OCI-LY1 (cell line): ENCODE measurements at regions not wholly inside any gene's neighbourhood (a gene's known extent, or its start where the extent isn't known, plus 50 kb on each side); places are given as distances from the start of the nearest gene placed in this dataset.
"Not testable (repeated sequence)": the region's sequence is repeated elsewhere in the genome, so short reads cannot be mapped to it uniquely, and the experiment has no call there.

Experiments
- H2AFZ ChIP-seq: fragments of 200-600 bp; sonication (generic), shearing (Covaris generic); 2 replicates; pipeline ENCODE4 v1.6.0; 2014; ENCODE audit warnings: antibody characterized with exemption, mild to moderate bottlenecking, low read length
- H3F3A ChIP-seq: fragments of 200-600 bp; sonication (generic), shearing (Covaris generic); 2 replicates; pipeline ENCODE4 v1.6.0; 2014; ENCODE audit warnings: mild to moderate bottlenecking, antibody characterized with exemption, low read length, moderate library complexity; ENCODE audit not compliant: insufficient read depth
- H3K27ac ChIP-seq: fragments of 200-600 bp; sonication (generic); 2 replicates; pipeline ENCODE4 v1.5.1; 2014; ENCODE audit warnings: low read length, mixed run types, mild to moderate bottlenecking, low read depth; ENCODE audit not compliant: poor library complexity, severe bottlenecking
- H3K27me3 ChIP-seq: fragments of 200-600 bp; sonication (generic); 2 replicates; pipeline ENCODE4 v1.6.0; 2014; ENCODE audit warnings: antibody characterized with exemption, mild to moderate bottlenecking, low read length, moderate library complexity; ENCODE audit not compliant: insufficient read depth
- H3K36me3 ChIP-seq: fragments of 200-600 bp; sonication (generic); 2 replicates; pipeline ENCODE4 v1.6.1; 2014; ENCODE audit warnings: mild to moderate bottlenecking, antibody characterized with exemption, low read length, moderate library complexity, mixed read lengths; ENCODE audit not compliant: insufficient read depth
- H3K4me1 ChIP-seq: fragments of 200-600 bp; sonication (generic); 2 replicates; pipeline ENCODE4 v1.5.1; 2014; ENCODE audit warnings: mild to moderate bottlenecking, low read length, moderate library complexity; ENCODE audit not compliant: insufficient read depth, severe bottlenecking
- H3K4me2 ChIP-seq: fragments of 200-600 bp; sonication (generic), shearing (Covaris generic); 2 replicates; pipeline ENCODE4 v1.6.1; 2014; ENCODE audit warnings: low read length
- H3K4me3 ChIP-seq: fragments of 200-600 bp; sonication (generic); 2 replicates; pipeline ENCODE4 v1.5.1; 2014; ENCODE audit warnings: low read length, low read depth, mild to moderate bottlenecking, mixed read lengths; ENCODE audit not compliant: poor library complexity, severe bottlenecking
- H3K79me2 ChIP-seq: fragments of 200-600 bp; shearing (Covaris generic); 2 replicates; pipeline ENCODE4 v1.6.1; 2016; ENCODE audit warnings: mixed run types, low read length, mixed read lengths; ENCODE audit not compliant: insufficient read depth
- H3K9ac ChIP-seq: fragments of 200-600 bp; sonication (generic), shearing (Covaris generic); 2 replicates; pipeline ENCODE4 v1.6.1; 2014; ENCODE audit warnings: mild to moderate bottlenecking, low read length, mixed read lengths
- H3K9me2 ChIP-seq: fragments of 200-600 bp; sonication (generic), shearing (Covaris generic); 2 replicates; pipeline ENCODE4 v1.6.1; 2014; ENCODE audit warnings: low read depth, mild to moderate bottlenecking, low read length, mixed read lengths
- H3K9me3 ChIP-seq: fragments of 200-600 bp; shearing (Covaris generic); 2 replicates; pipeline ENCODE4 v1.6.1; 2014; ENCODE audit warnings: low read length, mixed read lengths
- H4K20me1 ChIP-seq: fragments of 200-600 bp; sonication (generic), shearing (Covaris generic); 2 replicates; pipeline ENCODE4 v1.6.0; 2016; ENCODE audit warnings: mild to moderate bottlenecking, low read length; ENCODE audit not compliant: insufficient read depth
- CTCF ChIP-seq: fragments of 200-600 bp; sonication (generic), shearing (Covaris generic); IDR thresholded peaks from 2 replicates; pipeline ENCODE4 v1.5.1; 2017; ENCODE audit warnings: mild to moderate bottlenecking, antibody characterized with exemption, low read length, moderate library complexity, mixed read lengths
- EZH2 ChIP-seq: fragments of 200-600 bp; sonication (generic), shearing (Covaris generic); IDR thresholded peaks from 2 replicates; pipeline ENCODE4 v1.8.0; 2017; ENCODE audit warnings: borderline replicate concordance, mixed run types, mild to moderate bottlenecking, antibody characterized with exemption, low read length, moderate library complexity, mixed read lengths

- no peak overlapping the region for H3K4me2 ChIP-seq
- no peaks in the 10 kb centered on the region for H3K27me3 ChIP-seq
- H4K20me1 ChIP-seq: no peaks in the 10 kb centered on the region
- no peak overlapping the region for H3K27ac ChIP-seq
- H3K9me2 ChIP-seq: no peaks in the 10 kb centered on the region
- no peak overlapping the region for H3K9ac ChIP-seq
- TF ChIP-seq CTCF (no peak), EZH2 (no peak)
- H3K4me1 ChIP-seq: no peaks in the 10 kb centered on the region
- peaks cover 8% of the 10 kb centered on the region for H3K9me3 ChIP-seq
- no peaks in the 10 kb centered on the region for H3F3A ChIP-seq
- no peaks in the 10 kb centered on the region for H3K36me3 ChIP-seq
- H3K4me3 ChIP-seq: no peak overlapping the region
- no peaks in the 10 kb centered on the region for H3K79me2 ChIP-seq
- H2AFZ ChIP-seq: no peak overlapping the region
Measured at GRCh38 chr11:70899616-70900015, 352.8 kb downstream of the SHANK2 start.

DNA sequence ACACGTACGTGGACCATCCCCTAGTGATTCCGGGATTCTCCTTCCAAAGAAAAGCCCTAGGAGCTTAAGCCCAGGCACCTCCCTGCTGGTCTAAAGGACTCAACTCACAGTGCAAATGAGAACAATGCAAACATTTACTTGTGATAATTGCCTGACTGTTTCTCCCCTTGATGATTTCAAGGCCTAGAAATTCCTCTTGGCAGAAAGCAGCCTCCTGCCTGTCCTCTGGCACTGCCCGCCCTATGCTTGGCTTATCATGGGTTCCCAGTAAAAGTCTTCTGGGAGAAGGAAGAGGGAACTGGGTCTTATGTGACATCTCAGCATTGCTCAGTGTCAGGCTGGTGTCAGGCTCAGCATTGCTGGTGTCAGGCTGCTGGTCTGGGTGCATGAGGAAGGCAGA, 351.8 kb downstream of the SHANK2 start:
- no peaks in the 10 kb centered on the region for H3K27me3 ChIP-seq
- no peak overlapping the region for H2AFZ ChIP-seq
- no peaks in the 10 kb centered on the region for H3K36me3 ChIP-seq
- H3K4me3 ChIP-seq: no peak overlapping the region
- no peaks in the 10 kb centered on the region for H4K20me1 ChIP-seq
- H3K9me2 ChIP-seq: no peaks in the 10 kb centered on the region
- H3F3A ChIP-seq: no peaks in the 10 kb centered on the region
- H3K9ac ChIP-seq: no peak overlapping the region
- peaks cover 8% of the 10 kb centered on the region for H3K9me3 ChIP-seq
- no peak overlapping the region for H3K27ac ChIP-seq
- no peaks in the 10 kb centered on the region for H3K4me1 ChIP-seq
- TF ChIP-seq CTCF: no peak
- no peak for TF ChIP-seq EZH2
- no peaks in the 10 kb centered on the region for H3K79me2 ChIP-seq
- H3K4me2 ChIP-seq: no peak overlapping the region

DNA sequence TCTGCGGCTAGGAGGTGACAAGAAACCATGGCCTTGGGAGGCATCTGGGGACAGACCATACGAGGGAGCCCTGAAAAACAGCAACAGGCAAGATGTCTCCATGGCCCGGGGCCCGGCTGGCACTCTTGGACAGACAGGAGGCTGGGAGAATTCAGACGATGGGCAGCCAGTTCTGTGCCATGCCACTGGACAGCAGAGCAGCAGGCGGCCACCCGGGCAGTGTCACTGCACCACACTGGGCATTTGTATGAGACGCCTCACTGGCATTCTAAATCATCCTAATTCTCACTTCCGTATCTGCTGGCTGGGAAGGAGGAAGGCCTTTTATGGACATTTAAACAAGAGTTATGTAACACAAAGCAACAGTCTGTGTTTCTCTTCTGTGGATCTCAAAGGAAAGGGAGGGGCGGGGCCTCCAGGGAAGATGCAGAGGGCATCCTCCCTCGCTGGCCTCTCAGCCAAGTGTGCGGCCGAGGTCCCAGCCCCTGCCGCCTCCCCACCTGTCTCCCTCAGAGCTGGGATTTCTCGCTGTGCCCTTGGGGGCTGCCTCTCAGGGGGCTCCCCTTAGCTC, 350.3 kb downstream of the SHANK2 start:
- H3K4me3 ChIP-seq: no peak overlapping the region
- no peaks in the 10 kb centered on the region for H3K27me3 ChIP-seq
- H3K27ac ChIP-seq: no peak overlapping the region
- no peaks in the 10 kb centered on the region for H3K4me1 ChIP-seq
- H3K9me3 ChIP-seq: peaks cover 5% of the 10 kb centered on the region
- H4K20me1 ChIP-seq: no peaks in the 10 kb centered on the region
- H3K9ac ChIP-seq: no peak overlapping the region
- no peak overlapping the region for H3K4me2 ChIP-seq
- TF ChIP-seq CTCF (no peak), EZH2 (no peak)
- H3K79me2 ChIP-seq: no peaks in the 10 kb centered on the region
- no peaks in the 10 kb centered on the region for H3K36me3 ChIP-seq
- no peaks in the 10 kb centered on the region for H3K9me2 ChIP-seq
- no peaks in the 10 kb centered on the region for H3F3A ChIP-seq
- H2AFZ ChIP-seq: no peak overlapping the region

GRCh38 chr11:70903229-70903628, 349.1 kb downstream of the SHANK2 start:
- not testable (repeated sequence) for H3K9ac ChIP-seq, H4K20me1 ChIP-seq, H3K27ac ChIP-seq, H3K4me3 ChIP-seq, H2AFZ ChIP-seq, H3K27me3 ChIP-seq, H3K36me3 ChIP-seq, H3K9me2 ChIP-seq, H3K79me2 ChIP-seq, H3K4me2 ChIP-seq, H3K4me1 ChIP-seq, H3K9me3 ChIP-seq, H3F3A ChIP-seq
